ENCODE measurements at regions not wholly inside any gene's neighbourhood (a gene's known extent, or its start where the extent isn't known, plus 50 kb on each side); places are given as distances from the start of the nearest gene placed in this dataset.

DNA sequence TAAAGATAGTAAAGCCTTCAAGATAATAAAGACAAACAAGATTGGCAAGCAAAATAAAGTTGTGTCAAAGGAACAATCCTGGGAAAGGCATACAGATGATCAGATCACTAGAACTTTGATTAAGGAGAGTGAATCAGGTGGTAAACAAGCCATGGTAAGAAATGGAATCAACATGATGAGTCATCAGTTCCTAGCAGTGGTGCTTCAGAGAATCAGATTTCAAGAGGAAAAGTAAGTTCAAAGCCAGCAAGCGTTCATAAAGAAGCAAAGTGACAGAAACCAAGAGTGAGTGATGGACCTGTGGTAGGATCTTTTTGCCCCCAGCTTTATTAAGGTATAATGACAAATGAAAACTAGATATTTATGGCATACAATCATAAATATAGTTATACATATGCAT is 340.4 kb downstream of the TPBG start:
- ATAC-seq (ENCODE audit: low FRiP score) (no peak), DNase-seq (no peak)
- Histone ChIP-seq H3K36me3 (ENCODE audit: control insufficient read depth in 1 of 2, insufficient read depth in 2 of 2, low read length in 1 of 2) (no peaks in the 10 kb centered on the region), H3K4me3 (ENCODE audit: low read length in 2 of 2) (no peak overlapping the region), H3K4me1 (ENCODE audit: control insufficient read depth in 1 of 2, insufficient read depth in 2 of 2, low read length in 2 of 2) (no peaks in the 10 kb centered on the region), H3K9me3 (ENCODE audit: control insufficient read depth, low read length) (no peaks in the 10 kb centered on the region), H3K27ac (ENCODE audit: low read depth in 1 of 2, low read length in 2 of 2) (no peak overlapping the region), H3K27me3 (ENCODE audit: control insufficient read depth in 1 of 2, insufficient read depth in 2 of 2, low read length in 1 of 2) (no peaks in the 10 kb centered on the region)
- WGBS, 2 donors = 40 to 90% methylated on average over 1 of the region's 1 CpG
- intact Hi-C loops (cut with DNase I) = no loop called here

DNA sequence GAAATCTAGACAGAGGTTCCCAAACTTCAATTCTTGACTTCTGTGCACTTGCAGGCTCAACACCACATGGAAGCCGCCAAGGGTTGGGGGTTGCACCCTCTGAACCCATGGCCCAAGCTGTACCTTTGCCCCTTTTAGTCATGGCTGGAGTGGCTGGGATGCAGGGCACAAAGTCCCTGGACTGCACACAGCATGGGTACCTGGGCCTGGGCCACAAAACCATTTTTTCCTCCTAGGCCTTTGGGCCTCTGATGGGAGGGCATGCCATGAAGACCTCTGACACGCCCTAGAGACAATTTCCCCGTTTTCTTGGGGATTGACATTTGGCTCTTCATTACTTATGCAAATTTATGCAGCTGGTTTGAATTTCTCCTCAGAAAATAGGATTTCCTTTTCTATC is 342.0 kb downstream of the TPBG start:
- Histone ChIP-seq H3K9me3 (ENCODE audit: control insufficient read depth, low read length) (no peaks in the 10 kb centered on the region), H3K27me3 (ENCODE audit: control insufficient read depth in 1 of 2, insufficient read depth in 2 of 2, low read length in 1 of 2) (no peaks in the 10 kb centered on the region), H3K27ac (ENCODE audit: low read depth in 1 of 2, low read length in 2 of 2) (no peak overlapping the region), H3K4me1 (ENCODE audit: control insufficient read depth in 1 of 2, insufficient read depth in 2 of 2, low read length in 2 of 2) (no peaks in the 10 kb centered on the region), H3K36me3 (ENCODE audit: control insufficient read depth in 1 of 2, insufficient read depth in 2 of 2, low read length in 1 of 2) (no peaks in the 10 kb centered on the region), H3K4me3 (ENCODE audit: low read length in 2 of 2) (no peak overlapping the region)
- intact Hi-C loops (cut with DNase I) = no loop called here
- DNase-seq = no peak
- no peak for ATAC-seq (ENCODE audit: low FRiP score)
- 70 to 71% methylated on average over 3 of the region's 3 CpGs for WGBS, 2 donors

DNA sequence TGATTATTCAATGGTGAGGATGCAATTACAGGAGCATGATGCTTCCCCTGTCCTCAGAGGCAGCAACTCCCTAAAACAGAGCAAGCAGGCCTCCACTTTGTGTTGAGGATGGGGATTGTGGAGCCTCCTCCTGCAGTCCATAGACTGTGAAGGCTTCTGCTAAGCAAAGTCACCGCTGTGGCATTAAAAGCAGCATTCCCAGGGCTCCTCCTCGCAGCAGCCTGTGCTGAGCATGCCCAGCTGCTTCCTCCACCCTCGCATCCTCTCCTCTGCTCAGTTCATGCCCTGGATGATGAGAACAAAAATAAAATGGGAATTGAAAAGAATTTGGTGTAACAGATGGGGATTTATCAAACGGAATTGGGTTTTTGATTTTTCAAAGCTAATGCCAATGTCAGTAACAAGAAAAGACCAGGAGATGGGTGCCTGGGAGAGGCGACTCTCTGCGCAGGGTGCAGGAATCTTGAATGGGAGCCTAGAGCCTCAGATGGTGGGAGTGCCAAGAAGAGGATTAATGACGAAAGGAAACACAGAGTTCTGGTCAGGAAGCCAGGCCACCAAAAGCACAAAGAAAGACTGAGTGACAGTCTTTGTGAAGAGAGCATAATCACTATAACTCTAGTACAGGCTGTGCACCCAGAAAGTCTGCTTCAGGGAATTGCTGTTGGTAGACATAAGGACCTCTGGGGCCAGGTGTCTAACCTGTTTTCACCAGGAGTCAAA is 347.6 kb downstream of the TPBG start:
- peak; percentile 65 for ATAC-seq (ENCODE audit: low FRiP score)
- Histone ChIP-seq H3K4me1 (ENCODE audit: control insufficient read depth in 1 of 2, insufficient read depth in 2 of 2, low read length in 2 of 2) (no peaks in the 10 kb centered on the region), H3K4me3 (ENCODE audit: low read length in 2 of 2) (no peak overlapping the region), H3K27ac (ENCODE audit: low read depth in 1 of 2, low read length in 2 of 2) (no peak overlapping the region), H3K36me3 (ENCODE audit: control insufficient read depth in 1 of 2, insufficient read depth in 2 of 2, low read length in 1 of 2) (no peaks in the 10 kb centered on the region), H3K9me3 (ENCODE audit: control insufficient read depth, low read length) (peaks cover 4% of the 10 kb centered on the region), H3K27me3 (ENCODE audit: control insufficient read depth in 1 of 2, insufficient read depth in 2 of 2, low read length in 1 of 2) (no peaks in the 10 kb centered on the region)
- no peak for DNase-seq
- WGBS, 2 donors = 47 to 48% methylated on average over 7 of the region's 7 CpGs
- intact Hi-C loops (cut with DNase I) = no loop called here

DNA sequence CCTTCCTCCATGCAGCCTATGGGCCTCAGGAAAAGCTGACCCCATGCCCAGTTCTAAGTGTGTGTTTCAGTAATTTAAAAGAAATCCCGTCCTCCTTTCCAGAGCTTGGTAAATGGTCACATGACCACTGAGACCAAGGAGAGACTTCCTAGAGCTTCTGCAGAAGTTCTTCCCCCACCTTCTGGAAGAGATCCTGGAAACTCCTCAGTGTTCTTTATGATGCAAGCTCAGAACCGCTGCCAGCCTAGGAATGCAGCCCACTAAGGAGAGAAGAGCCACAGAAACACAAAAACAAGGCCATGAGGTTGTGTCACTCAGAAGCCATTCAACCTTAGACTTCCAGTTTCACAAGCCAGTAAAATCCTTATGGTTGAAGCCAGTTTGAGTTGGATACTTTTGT is 348.4 kb downstream of the TPBG start:
- no peak overlapping the region for H3K27ac ChIP-seq (ENCODE audit: low read depth in 1 of 2, low read length in 2 of 2)
- intact Hi-C loops (cut with DNase I) = no loop called here
- H3K9me3 ChIP-seq (ENCODE audit: control insufficient read depth, low read length) = peaks cover 4% of the 10 kb centered on the region
- no peak for ATAC-seq (ENCODE audit: low FRiP score)
- no peaks in the 10 kb centered on the region for H3K4me1 ChIP-seq (ENCODE audit: control insufficient read depth in 1 of 2, insufficient read depth in 2 of 2, low read length in 2 of 2)
- H3K4me3 ChIP-seq (ENCODE audit: low read length in 2 of 2) = no peak overlapping the region
- H3K27me3 ChIP-seq (ENCODE audit: control insufficient read depth in 1 of 2, insufficient read depth in 2 of 2, low read length in 1 of 2) = no peaks in the 10 kb centered on the region
- WGBS, 2 donors = 27 to 37% methylated on average over 2 of the region's 2 CpGs
- no peaks in the 10 kb centered on the region for H3K36me3 ChIP-seq (ENCODE audit: control insufficient read depth in 1 of 2, insufficient read depth in 2 of 2, low read length in 1 of 2)
- no peak for DNase-seq

DNA sequence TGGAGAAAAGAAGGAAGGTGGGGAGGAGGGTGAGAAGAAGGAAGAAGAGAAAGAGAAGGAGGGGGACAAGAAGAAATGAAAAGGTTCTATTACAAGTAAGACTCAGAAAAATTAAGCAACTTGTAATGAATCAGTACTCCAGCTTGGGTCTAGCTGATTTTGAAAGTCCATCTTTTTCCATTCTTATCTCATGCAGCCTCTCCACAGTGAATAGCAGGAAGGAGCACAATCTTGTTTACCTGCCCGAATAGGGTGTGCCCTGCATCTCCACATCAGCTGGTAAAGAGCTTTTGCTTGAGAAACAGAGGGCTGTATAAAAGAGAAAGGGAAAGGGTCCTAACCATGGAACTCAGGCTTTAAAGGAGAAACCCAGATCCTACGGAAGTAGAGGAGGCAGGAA is 348.8 kb downstream of the TPBG start:
- DNase-seq (no peak), ATAC-seq (ENCODE audit: low FRiP score) (no peak)
- Histone ChIP-seq H3K27ac (ENCODE audit: low read depth in 1 of 2, low read length in 2 of 2) (no peak overlapping the region), H3K36me3 (ENCODE audit: control insufficient read depth in 1 of 2, insufficient read depth in 2 of 2, low read length in 1 of 2) (no peaks in the 10 kb centered on the region), H3K4me3 (ENCODE audit: low read length in 2 of 2) (no peak overlapping the region), H3K27me3 (ENCODE audit: control insufficient read depth in 1 of 2, insufficient read depth in 2 of 2, low read length in 1 of 2) (no peaks in the 10 kb centered on the region), H3K4me1 (ENCODE audit: control insufficient read depth in 1 of 2, insufficient read depth in 2 of 2, low read length in 2 of 2) (no peaks in the 10 kb centered on the region), H3K9me3 (ENCODE audit: control insufficient read depth, low read length) (peaks cover 4% of the 10 kb centered on the region)
- 57 to 62% methylated on average over 2 of the region's 2 CpGs for WGBS, 2 donors
- intact Hi-C loops (cut with DNase I) = no loop called here

DNA sequence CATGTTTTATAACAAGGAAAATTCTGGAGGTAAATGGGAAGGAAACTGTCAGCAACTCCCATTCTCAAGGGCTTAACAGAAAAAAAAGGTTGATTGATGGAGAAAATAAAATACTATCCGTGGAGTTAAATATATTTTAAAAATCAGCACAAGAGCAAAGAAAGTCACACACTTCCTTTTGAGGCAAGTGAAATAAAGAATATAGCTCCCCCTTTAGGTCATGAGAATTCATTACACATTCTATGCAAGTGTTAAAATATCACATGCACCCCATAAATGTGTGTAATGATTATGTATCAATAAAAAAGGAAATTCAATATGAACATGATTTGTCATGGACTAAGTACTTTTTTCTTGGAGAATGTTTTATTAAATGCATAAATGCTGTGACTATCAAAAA is 349.2 kb downstream of the TPBG start:
- intact Hi-C loops (cut with DNase I) = no loop called here
- Histone ChIP-seq H3K4me1 (ENCODE audit: control insufficient read depth in 1 of 2, insufficient read depth in 2 of 2, low read length in 2 of 2) (no peaks in the 10 kb centered on the region), H3K27ac (ENCODE audit: low read depth in 1 of 2, low read length in 2 of 2) (no peak overlapping the region), H3K9me3 (ENCODE audit: control insufficient read depth, low read length) (peaks cover 4% of the 10 kb centered on the region), H3K4me3 (ENCODE audit: low read length in 2 of 2) (no peak overlapping the region), H3K36me3 (ENCODE audit: control insufficient read depth in 1 of 2, insufficient read depth in 2 of 2, low read length in 1 of 2) (no peaks in the 10 kb centered on the region), H3K27me3 (ENCODE audit: control insufficient read depth in 1 of 2, insufficient read depth in 2 of 2, low read length in 1 of 2) (no peaks in the 10 kb centered on the region)
- DNase-seq (no peak), ATAC-seq (ENCODE audit: low FRiP score) (no peak)
- 3 to 12% methylated on average over 1 of the region's 1 CpG for WGBS, 2 donors

DNA sequence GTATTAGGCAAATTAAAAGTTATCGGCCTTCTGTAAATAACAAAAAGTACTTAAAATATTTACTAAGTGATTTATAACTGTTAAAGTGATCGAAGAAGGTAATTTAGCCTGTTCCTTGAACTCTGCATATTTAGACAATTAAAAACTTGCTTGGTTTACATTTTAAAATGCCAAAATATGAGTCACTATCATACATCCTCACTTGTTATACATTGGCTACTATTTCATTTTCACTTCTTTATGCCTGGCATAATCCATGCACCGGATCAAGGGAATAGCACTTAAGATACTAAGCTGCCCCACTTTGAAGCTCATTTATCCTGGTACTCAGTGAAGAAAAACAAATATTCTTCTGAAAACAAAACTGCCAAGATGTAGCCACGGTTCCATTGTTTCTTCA is 344.6 kb downstream of the UBE3D start:
- H3K36me3 ChIP-seq (ENCODE audit: control insufficient read depth in 1 of 2, insufficient read depth in 2 of 2, low read length in 1 of 2) = no peaks in the 10 kb centered on the region
- H3K9me3 ChIP-seq (ENCODE audit: control insufficient read depth, low read length) = no peaks in the 10 kb centered on the region
- DNase-seq = no peak

DNA sequence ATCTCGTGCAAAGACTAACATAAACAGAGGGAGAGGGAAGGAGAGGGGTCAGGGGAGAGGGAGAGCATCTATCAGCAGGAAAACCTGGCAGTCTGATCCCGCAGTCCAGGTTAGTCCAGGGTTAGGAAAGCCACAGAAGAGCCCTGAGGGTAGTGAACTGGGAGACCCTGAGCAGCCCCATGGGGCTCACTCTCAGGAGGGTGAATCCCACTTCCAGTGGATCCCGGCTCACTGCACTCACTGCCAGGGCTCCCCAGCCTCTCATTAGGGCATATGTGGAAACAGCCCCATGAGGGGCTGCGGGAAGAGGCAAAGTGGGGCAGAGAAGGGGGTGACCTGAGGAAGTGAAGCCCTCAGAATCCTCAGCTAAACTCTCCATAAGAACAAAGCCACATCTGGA is 329.9 kb downstream of the UBE3D start:
- Histone ChIP-seq H3K27me3 (ENCODE audit: control insufficient read depth in 1 of 2, insufficient read depth in 2 of 2, low read length in 1 of 2) (no peaks in the 10 kb centered on the region), H3K36me3 (ENCODE audit: control insufficient read depth in 1 of 2, insufficient read depth in 2 of 2, low read length in 1 of 2) (no peaks in the 10 kb centered on the region), H3K4me1 (ENCODE audit: control insufficient read depth in 1 of 2, insufficient read depth in 2 of 2, low read length in 2 of 2) (no peaks in the 10 kb centered on the region), H3K27ac (ENCODE audit: low read depth in 1 of 2, low read length in 2 of 2) (no peak overlapping the region), H3K4me3 (ENCODE audit: low read length in 2 of 2) (no peak overlapping the region), H3K9me3 (ENCODE audit: control insufficient read depth, low read length) (no peaks in the 10 kb centered on the region)
- 63% methylated on average over 4 of the region's 4 CpGs for WGBS, 2 donors
- ATAC-seq (ENCODE audit: low FRiP score) (no peak), DNase-seq (no peak)
- intact Hi-C loops (cut with DNase I) = no loop called here

More for the DNA sequence above, 344.6 kb downstream of the UBE3D start:
- H3K27ac ChIP-seq (ENCODE audit: low read depth in 1 of 2, low read length in 2 of 2) = no peak overlapping the region
- no peak for ATAC-seq (ENCODE audit: low FRiP score)
- WGBS, 2 donors = 79 to 81% methylated on average over 4 of the region's 4 CpGs
- H3K27me3 ChIP-seq (ENCODE audit: control insufficient read depth in 1 of 2, insufficient read depth in 2 of 2, low read length in 1 of 2) = no peaks in the 10 kb centered on the region
- H3K4me1 ChIP-seq (ENCODE audit: control insufficient read depth in 1 of 2, insufficient read depth in 2 of 2, low read length in 2 of 2) = no peaks in the 10 kb centered on the region
- no peak overlapping the region for H3K4me3 ChIP-seq (ENCODE audit: low read length in 2 of 2)
- intact Hi-C loops (cut with DNase I) = no loop called here

DNA sequence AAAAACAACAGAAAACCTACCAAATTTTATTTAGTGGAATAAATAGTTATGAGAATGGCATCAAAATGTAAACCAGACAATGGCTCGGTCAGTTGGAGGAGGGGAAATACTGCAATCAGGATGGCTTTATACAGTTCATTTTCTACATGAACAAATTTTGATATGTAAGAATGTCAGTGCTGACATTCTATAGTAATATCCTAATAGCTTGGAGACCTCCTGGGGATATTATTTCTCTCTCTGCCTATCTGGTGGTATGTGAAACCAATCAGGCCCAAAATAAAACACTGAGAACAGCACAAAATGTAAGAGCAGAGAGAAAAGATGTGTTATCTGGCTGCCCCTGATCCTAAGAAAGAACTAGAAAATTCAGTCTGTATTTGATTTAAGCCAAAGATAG is 327.7 kb downstream of the UBE3D start:
- H3K36me3 ChIP-seq (ENCODE audit: control insufficient read depth in 1 of 2, insufficient read depth in 2 of 2, low read length in 1 of 2) = no peaks in the 10 kb centered on the region
- H3K9me3 ChIP-seq (ENCODE audit: control insufficient read depth, low read length) = no peaks in the 10 kb centered on the region
- H3K27ac ChIP-seq (ENCODE audit: low read depth in 1 of 2, low read length in 2 of 2) = no peak overlapping the region
- WGBS, 2 donors = 76 to 81% methylated on average over 1 of the region's 1 CpG
- no peak for DNase-seq
- intact Hi-C loops (cut with DNase I) = no loop called here
- no peak overlapping the region for H3K4me3 ChIP-seq (ENCODE audit: low read length in 2 of 2)
- no peaks in the 10 kb centered on the region for H3K27me3 ChIP-seq (ENCODE audit: control insufficient read depth in 1 of 2, insufficient read depth in 2 of 2, low read length in 1 of 2)
- no peak for ATAC-seq (ENCODE audit: low FRiP score)
- no peaks in the 10 kb centered on the region for H3K4me1 ChIP-seq (ENCODE audit: control insufficient read depth in 1 of 2, insufficient read depth in 2 of 2, low read length in 2 of 2)

Data from aorta (tissue), 5 donors.